ENCODE measurements at regions not wholly inside any gene's neighbourhood (a gene's known extent, or its start where the extent isn't known, plus 50 kb on each side); places are given as distances from the start of the nearest gene placed in this dataset.

DNA sequence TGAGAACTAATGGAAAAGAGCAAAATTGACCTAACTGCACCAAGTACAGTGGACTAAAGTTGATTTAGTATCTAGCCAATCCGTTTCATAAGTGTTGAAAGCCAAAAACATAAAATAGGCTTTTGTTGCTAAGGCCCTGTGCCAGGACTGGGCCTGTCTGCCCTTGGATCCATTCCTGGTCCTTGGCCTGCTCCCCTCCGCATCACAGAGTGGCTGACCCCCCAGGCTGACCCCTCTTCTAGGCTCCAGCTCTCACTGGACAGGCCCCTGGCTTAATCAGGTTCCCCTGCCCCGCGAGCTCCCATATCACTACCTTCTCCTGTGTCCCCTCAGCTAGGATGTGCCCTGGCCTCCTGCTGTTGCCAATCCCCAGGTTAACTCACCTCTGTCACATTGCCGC is 313.6 kb upstream of the MYOCD start:
- TF ChIP-seq, protein P1, sequence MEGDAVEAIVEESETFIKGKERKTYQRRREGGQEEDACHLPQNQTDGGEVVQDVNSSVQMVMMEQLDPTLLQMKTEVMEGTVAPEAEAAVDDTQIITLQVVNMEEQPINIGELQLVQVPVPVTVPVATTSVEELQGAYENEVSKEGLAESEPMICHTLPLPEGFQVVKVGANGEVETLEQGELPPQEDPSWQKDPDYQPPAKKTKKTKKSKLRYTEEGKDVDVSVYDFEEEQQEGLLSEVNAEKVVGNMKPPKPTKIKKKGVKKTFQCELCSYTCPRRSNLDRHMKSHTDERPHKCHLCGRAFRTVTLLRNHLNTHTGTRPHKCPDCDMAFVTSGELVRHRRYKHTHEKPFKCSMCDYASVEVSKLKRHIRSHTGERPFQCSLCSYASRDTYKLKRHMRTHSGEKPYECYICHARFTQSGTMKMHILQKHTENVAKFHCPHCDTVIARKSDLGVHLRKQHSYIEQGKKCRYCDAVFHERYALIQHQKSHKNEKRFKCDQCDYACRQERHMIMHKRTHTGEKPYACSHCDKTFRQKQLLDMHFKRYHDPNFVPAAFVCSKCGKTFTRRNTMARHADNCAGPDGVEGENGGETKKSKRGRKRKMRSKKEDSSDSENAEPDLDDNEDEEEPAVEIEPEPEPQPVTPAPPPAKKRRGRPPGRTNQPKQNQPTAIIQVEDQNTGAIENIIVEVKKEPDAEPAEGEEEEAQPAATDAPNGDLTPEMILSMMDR (IDR thresholded peaks at IDR 0.05): no peak
- TF ChIP-seq POLR2A (IDR thresholded peaks at IDR 0.05) (no peak), POLR2AphosphoS5 (IDR thresholded peaks at IDR 0.05) (no peak)
- intact Hi-C loops (cut with DNase I): no loop called here

GRCh38 chr17:12357600-12357999 is 308.1 kb upstream of the MYOCD start:
- TF ChIP-seq, protein P1 (IDR thresholded peaks at IDR 0.05): no peak
- no peak for TF ChIP-seq POLR2A (IDR thresholded peaks at IDR 0.05)
- TF ChIP-seq POLR2AphosphoS5 (IDR thresholded peaks at IDR 0.05): no peak
- no peaks in the 10 kb centered on the region for H3K4me1 ChIP-seq (replicated peaks)
- no peak overlapping the region for H3K27ac ChIP-seq
- H3K36me3 ChIP-seq: no peaks in the 10 kb centered on the region
- intact Hi-C loops (cut with DNase I): no loop called here
- 97% methylated on average over 2 of the region's 2 CpGs for WGBS
- H3K9me3 ChIP-seq: no peaks in the 10 kb centered on the region
- DNase-seq (ENCODE audit: low spot score): no peak
- no peaks in the 10 kb centered on the region for H3K27me3 ChIP-seq (replicated peaks; ENCODE audit: insufficient read depth)
- H3K4me3 ChIP-seq: no peak overlapping the region

More for the DNA sequence above, 313.6 kb upstream of the MYOCD start:
- Histone ChIP-seq H3K4me3 (no peak overlapping the region), H3K9me3 (no peaks in the 10 kb centered on the region), H3K27ac (no peak overlapping the region), H3K36me3 (no peaks in the 10 kb centered on the region), H3K4me1 (replicated peaks) (no peaks in the 10 kb centered on the region), H3K27me3 (replicated peaks; ENCODE audit: insufficient read depth) (no peaks in the 10 kb centered on the region)
- DNase-seq (ENCODE audit: low spot score): no peak
- WGBS: 68% methylated on average over 5 of the region's 5 CpGs

DNA sequence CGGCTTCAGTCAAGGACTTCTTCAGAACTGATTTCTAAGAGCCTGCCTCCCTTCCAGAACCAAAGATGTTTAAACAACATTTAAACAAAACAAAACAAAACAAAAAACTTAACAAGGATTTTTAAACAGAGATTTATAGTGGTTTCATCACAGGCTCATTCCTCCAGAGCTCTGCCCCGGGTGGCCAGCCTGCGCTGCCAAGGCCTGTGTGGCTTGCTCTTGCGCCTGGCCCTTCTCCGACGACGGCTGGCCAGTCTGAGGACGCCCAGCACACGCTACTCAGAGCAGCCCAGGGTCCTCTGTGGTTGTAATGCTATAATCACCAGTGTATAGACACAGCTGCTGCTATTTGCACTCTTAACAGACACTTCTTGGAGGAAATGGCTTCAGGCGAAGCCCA is 307.2 kb upstream of the MYOCD start:
- no peak for DNase-seq (ENCODE audit: low spot score)
- Histone ChIP-seq H3K27ac (no peak overlapping the region), H3K4me3 (no peak overlapping the region), H3K36me3 (no peaks in the 10 kb centered on the region), H3K4me1 (replicated peaks) (no peaks in the 10 kb centered on the region), H3K27me3 (replicated peaks; ENCODE audit: insufficient read depth) (no peaks in the 10 kb centered on the region), H3K9me3 (no peaks in the 10 kb centered on the region)
- intact Hi-C loops (cut with DNase I): no loop called here
- TF ChIP-seq POLR2A (IDR thresholded peaks at IDR 0.05): no peak
- WGBS: 46% methylated on average over 10 of the region's 10 CpGs

DNA sequence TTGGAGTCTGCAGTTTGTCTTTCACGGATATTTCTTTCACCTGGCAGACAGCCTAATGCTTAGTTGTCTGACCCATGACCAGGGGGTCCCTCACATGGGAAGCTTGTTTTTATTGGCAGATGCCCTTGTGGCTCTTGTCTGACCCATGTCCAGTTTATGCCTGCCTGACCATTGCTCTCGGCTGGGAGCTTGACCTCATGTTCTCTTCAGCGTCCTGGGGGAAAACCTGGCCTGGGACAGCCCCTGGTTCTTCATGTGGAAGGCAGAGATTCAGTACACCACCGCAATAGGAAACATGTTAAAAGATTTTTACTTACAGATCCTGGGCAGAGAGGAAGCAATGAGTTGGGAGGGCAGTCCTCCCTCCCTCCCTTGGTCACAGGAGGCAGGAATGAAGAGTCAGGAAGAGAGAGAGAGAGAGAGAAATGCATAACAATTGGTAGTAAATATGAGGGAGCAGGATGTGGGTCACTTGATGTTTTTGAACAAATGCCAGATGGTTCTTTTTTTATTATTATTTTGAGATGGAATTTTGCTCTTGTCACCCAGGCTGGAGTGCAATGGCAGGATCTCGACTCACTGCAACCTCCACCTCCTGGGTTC is 302.7 kb upstream of the MYOCD start:
- Histone ChIP-seq H3K9me3 (no peaks in the 10 kb centered on the region), H3K36me3 (no peaks in the 10 kb centered on the region), H3K4me1 (replicated peaks) (no peaks in the 10 kb centered on the region), H3K27ac (no peak overlapping the region), H3K27me3 (replicated peaks; ENCODE audit: insufficient read depth) (no peaks in the 10 kb centered on the region), H3K4me3 (no peak overlapping the region)
- TF ChIP-seq POLR2AphosphoS5 (IDR thresholded peaks at IDR 0.05): no peak
- intact Hi-C loops (cut with DNase I): loop anchor here (10.0 kb wide), 1 partner anchor 48 kb away; no protein-coding TSS in a partner anchor
- no peak for DNase-seq (ENCODE audit: low spot score)
- 65% methylated on average over 5 of the region's 5 CpGs for WGBS

- Histone ChIP-seq H3K9me3 (no peaks in the 10 kb centered on the region), H3K27ac (no peak overlapping the region), H3K4me3 (no peak overlapping the region), H3K27me3 (replicated peaks; ENCODE audit: insufficient read depth) (no peaks in the 10 kb centered on the region), H3K36me3 (no peaks in the 10 kb centered on the region), H3K4me1 (replicated peaks) (no peaks in the 10 kb centered on the region)
- WGBS: 71% methylated on average over 4 of the region's 4 CpGs
- intact Hi-C loops (cut with DNase I): loop anchor here (10.0 kb wide), 1 partner anchor 51 kb away; no protein-coding TSS in a partner anchor
- no peak for DNase-seq (ENCODE audit: low spot score)
- TF ChIP-seq POLR2AphosphoS5 (IDR thresholded peaks at IDR 0.05) (no peak), POLR2A (IDR thresholded peaks at IDR 0.05) (no peak)
- TF ChIP-seq, protein P1 (IDR thresholded peaks at IDR 0.05): no peak
Measured at GRCh38 chr17:12365805-12366204, 299.9 kb upstream of the MYOCD start.

- TF ChIP-seq POLR2A (IDR thresholded peaks at IDR 0.05): no peak
- no peak for TF ChIP-seq POLR2AphosphoS5 (IDR thresholded peaks at IDR 0.05)
- TF ChIP-seq, protein P1 (IDR thresholded peaks at IDR 0.05): no peak
- intact Hi-C loops (cut with DNase I): loop anchor here (10.0 kb wide), 1 partner anchor 54 kb away; no protein-coding TSS in a partner anchor
- no peak overlapping the region for H3K27ac ChIP-seq
Measured at GRCh38 chr17:12369065-12369464, 296.6 kb upstream of the MYOCD start.

More at GRCh38 chr17:12369065-12369464, 296.6 kb upstream of the MYOCD start:
- Histone ChIP-seq H3K9me3 (no peaks in the 10 kb centered on the region), H3K27me3 (replicated peaks; ENCODE audit: insufficient read depth) (no peaks in the 10 kb centered on the region), H3K4me3 (no peak overlapping the region), H3K36me3 (no peaks in the 10 kb centered on the region), H3K4me1 (replicated peaks) (no peaks in the 10 kb centered on the region)
- no peak for DNase-seq (ENCODE audit: low spot score)

All from prostate gland (tissue), 2 donors.